Liver (tissue), 3 donors: ENCODE measurements at regions not wholly inside any gene's neighbourhood (a gene's known extent, or its start where the extent isn't known, plus 50 kb on each side); places are given as distances from the start of the nearest gene placed in this dataset.

Experiments used
- CTCF ChIP-seq: fragments of 150-350 bp; IDR thresholded peaks from 2 replicates; pipeline ENCODE4 v1.5.1; 2017; ENCODE audit warnings: improper control_type of control experiment, low read depth, low read length; ENCODE audit not compliant: missing input control
- MAX ChIP-seq: IDR thresholded peaks from 2 replicates; pipeline ENCODE4 v1.6.1; 2016; ENCODE audit warnings: antibody characterized with exemption
- SP1 ChIP-seq: IDR thresholded peaks from 2 replicates; pipeline ENCODE4 v1.6.1; 2018; ENCODE audit warnings: antibody characterized with exemption, mild to moderate bottlenecking
- donor health status: healthy.
- donor health status: healthy.

GRCh38 chr4:114236171-114236769, 256.8 kb upstream of the ARSJ start:
- TF ChIP-seq SP1 (no peak), MAX (no peak), CTCF (no peak)
